ENCODE measurements at regions not wholly inside any gene's neighbourhood (a gene's known extent, or its start where the extent isn't known, plus 50 kb on each side); places are given as distances from the start of the nearest gene placed in this dataset.

DNA sequence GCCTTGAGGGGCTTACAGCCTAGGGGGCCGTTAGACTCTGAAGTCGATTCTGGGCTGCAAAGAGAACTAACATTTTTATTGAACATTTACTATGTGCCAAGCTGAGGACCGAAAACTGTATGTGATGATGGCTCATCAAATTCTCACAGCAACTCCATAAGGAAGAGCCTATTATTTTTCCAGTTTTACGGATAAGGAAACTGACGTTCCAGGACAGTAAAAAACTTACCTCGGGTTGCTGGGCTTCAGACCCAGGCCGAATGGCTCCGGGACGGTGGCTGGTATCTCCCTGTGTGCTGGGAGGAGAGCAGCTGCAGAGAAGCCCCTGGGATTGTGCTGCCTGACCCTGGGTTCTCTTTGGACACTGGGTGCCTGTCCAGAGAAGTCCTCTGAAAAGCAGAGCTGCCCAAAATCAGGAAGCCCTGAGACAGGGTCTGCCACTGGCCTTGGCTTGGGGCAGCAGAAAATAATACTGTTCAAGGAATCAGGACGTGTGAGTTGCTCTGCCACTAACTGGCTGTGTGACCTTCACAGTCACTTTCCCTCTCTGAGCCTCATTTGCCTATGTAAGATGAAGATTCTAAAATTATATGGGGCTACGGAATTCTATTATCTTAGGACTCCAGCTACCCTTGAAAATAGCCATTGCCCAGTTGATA lies 116.3 kb upstream of the CPEB4 start:
- Histone ChIP-seq H3K18ac (ENCODE audit: low read depth, low read length) (no peak overlapping the region), H3K56ac (ENCODE audit: extremely low read depth, insufficient read depth, low read length) (no peak overlapping the region), H2AK9ac (replicated peaks; ENCODE audit: low read depth, low read length, poor library complexity) (no peak overlapping the region), H4K8ac (ENCODE audit: low read depth in 2 of 2, low read length in 2 of 2) (no peak overlapping the region), H4K5ac (ENCODE audit: low read depth, low read length) (no peak overlapping the region; the same call in 1 of the 2 replicates), H3K27ac (ENCODE audit: insufficient read depth, low read length) (no peak overlapping the region), H3K4me2 (ENCODE audit: low read depth, low read length) (no peak overlapping the region), H2BK5ac (ENCODE audit: low read depth, low read length, poor library complexity, severe bottlenecking) (no peak overlapping the region), H3K4ac (ENCODE audit: low read depth, low read length) (no peak overlapping the region), H4K20me1 (ENCODE audit: insufficient read depth, low read length) (no peaks in the 10 kb centered on the region), H3K4me1 (ENCODE audit: control insufficient read depth, insufficient read depth, low read length) (peaks cover 3% of the 10 kb centered on the region; the same call in 1 of the 2 replicates), H2AK5ac (ENCODE audit: low read depth, low read length) (no peak overlapping the region), H3K4me3 (ENCODE audit: insufficient read depth, low read depth, low read length) (no peak overlapping the region), H2AFZ (replicated peaks; ENCODE audit: low read length, poor library complexity) (no peak overlapping the region), H4K91ac (ENCODE audit: insufficient read depth, low read depth, low read length) (no peak overlapping the region), H2BK120ac (ENCODE audit: low read depth, low read length) (no peak overlapping the region), H3K36me3 (ENCODE audit: control insufficient read depth, insufficient read depth, low read length) (no peaks in the 10 kb centered on the region), H3K9me3 (ENCODE audit: control insufficient read depth, insufficient read depth, low read length) (no peaks in the 10 kb centered on the region), H3K27me3 (ENCODE audit: control insufficient read depth, insufficient read depth, low read length) (no peaks in the 10 kb centered on the region), H3K23ac (ENCODE audit: low read depth, low read length) (no peak overlapping the region), H3K9me1 (ENCODE audit: insufficient read depth, low read length) (no peaks in the 10 kb centered on the region), H2BK15ac (ENCODE audit: low read depth, low read length) (peak overlapping the region; percentile 44; the same call in 1 of the 3 replicates), H3K9ac (ENCODE audit: low read depth, low read length) (no peak overlapping the region), H3K79me1 (ENCODE audit: low read depth in 1 of 2, low read length in 2 of 2) (no peaks in the 10 kb centered on the region), H3K14ac (replicated peaks; ENCODE audit: low read depth, low read length) (no peak overlapping the region), H2BK20ac (ENCODE audit: low read depth, low read length) (no peak overlapping the region)
- dilution Hi-C loops (cut with HindIII; ENCODE audit: low sequenced_read_pairs, unreplicated experiment) (no loop called here), in situ Hi-C loops (cut with MboI; ENCODE audit: low sequenced_read_pairs) (no loop called here), intact Hi-C loops (cut with micrococcal nuclease) (loop anchor here (10.0 kb wide), 1 partner anchor 203 kb away; no protein-coding TSS in a partner anchor)
- BruUV-seq (replicated peaks), result no TSS peak
- no peak for DNase-seq
- TF ChIP-seq, protein P1, sequence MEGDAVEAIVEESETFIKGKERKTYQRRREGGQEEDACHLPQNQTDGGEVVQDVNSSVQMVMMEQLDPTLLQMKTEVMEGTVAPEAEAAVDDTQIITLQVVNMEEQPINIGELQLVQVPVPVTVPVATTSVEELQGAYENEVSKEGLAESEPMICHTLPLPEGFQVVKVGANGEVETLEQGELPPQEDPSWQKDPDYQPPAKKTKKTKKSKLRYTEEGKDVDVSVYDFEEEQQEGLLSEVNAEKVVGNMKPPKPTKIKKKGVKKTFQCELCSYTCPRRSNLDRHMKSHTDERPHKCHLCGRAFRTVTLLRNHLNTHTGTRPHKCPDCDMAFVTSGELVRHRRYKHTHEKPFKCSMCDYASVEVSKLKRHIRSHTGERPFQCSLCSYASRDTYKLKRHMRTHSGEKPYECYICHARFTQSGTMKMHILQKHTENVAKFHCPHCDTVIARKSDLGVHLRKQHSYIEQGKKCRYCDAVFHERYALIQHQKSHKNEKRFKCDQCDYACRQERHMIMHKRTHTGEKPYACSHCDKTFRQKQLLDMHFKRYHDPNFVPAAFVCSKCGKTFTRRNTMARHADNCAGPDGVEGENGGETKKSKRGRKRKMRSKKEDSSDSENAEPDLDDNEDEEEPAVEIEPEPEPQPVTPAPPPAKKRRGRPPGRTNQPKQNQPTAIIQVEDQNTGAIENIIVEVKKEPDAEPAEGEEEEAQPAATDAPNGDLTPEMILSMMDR (conservative IDR thresholded peaks at IDR 0.05; ENCODE audit: low read depth, low read length), result no peak
- TF ChIP-seq MAFK (IDR thresholded peaks at IDR 0.05; ENCODE audit: low read depth, low read length) (no peak), FOS (IDR thresholded peaks at IDR 0.05; ENCODE audit: low read depth, low read length) (no peak), RAD21 (IDR thresholded peaks at IDR 0.05; ENCODE audit: low read length) (no peak), RCOR1 (IDR thresholded peaks at IDR 0.05; ENCODE audit: insufficient replicate concordance, low read length) (no peak), MAZ (IDR thresholded peaks at IDR 0.05; ENCODE audit: borderline replicate concordance, low read depth, low read length) (no peak), SMC3 (IDR thresholded peaks at IDR 0.05; ENCODE audit: low read depth, low read length) (no peak), POLR2A (IDR thresholded peaks at IDR 0.05; ENCODE audit: low read depth, low read length) (no peak)
- TF ChIP-seq, protein P2, sequence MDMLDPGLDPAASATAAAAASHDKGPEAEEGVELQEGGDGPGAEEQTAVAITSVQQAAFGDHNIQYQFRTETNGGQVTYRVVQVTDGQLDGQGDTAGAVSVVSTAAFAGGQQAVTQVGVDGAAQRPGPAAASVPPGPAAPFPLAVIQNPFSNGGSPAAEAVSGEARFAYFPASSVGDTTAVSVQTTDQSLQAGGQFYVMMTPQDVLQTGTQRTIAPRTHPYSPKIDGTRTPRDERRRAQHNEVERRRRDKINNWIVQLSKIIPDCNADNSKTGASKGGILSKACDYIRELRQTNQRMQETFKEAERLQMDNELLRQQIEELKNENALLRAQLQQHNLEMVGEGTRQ (IDR thresholded peaks at IDR 0.05; ENCODE audit: low read depth, low read length), result no peak
- ChIA-PET CTCF (interaction anchor here (1.4 kb wide), 1 partner anchor 8 kb away, joined by 3 read pairs; no protein-coding TSS in a partner anchor), POLR2A (ENCODE audit: unreplicated experiment) (no interaction called here)
- no CpG with 5 or more reads among the region's 11 CpGs for WGBS, 2 experiments (ENCODE audit: extremely low coverage in 2 of 2, insufficient read length in 1 of 2)
- no peak for ATAC-seq (ENCODE audit: low read depth)
